Activated CD8-positive, alpha-beta memory T cell treated with anti-CD3 and anti-CD28 coated beads, Interleukin-2, amount 50 U/mL, for 24 hours (primary cell): ENCODE measurements at regions not wholly inside any gene's neighbourhood (a gene's known extent, or its start where the extent isn't known, plus 50 kb on each side); places are given as distances from the start of the nearest gene placed in this dataset.
"Not testable (repeated sequence)": the region's sequence is repeated elsewhere in the genome, so short reads cannot be mapped to it uniquely, and the experiment has no call there.

Source experiments
- DNase-seq: peaks from one replicate; pipeline ENCODE4 v3.0.0-alpha.2; 2020; ENCODE audit errors: extremely low read depth

- DNase-seq, result no peak
Observed at GRCh38 chr13:33340631-33341030, 55.1 kb upstream of the STARD13 start.

GRCh38 chr13:33341861-33342452 is 56.4 kb upstream of the STARD13 start:
- DNase-seq, result no peak

DNA sequence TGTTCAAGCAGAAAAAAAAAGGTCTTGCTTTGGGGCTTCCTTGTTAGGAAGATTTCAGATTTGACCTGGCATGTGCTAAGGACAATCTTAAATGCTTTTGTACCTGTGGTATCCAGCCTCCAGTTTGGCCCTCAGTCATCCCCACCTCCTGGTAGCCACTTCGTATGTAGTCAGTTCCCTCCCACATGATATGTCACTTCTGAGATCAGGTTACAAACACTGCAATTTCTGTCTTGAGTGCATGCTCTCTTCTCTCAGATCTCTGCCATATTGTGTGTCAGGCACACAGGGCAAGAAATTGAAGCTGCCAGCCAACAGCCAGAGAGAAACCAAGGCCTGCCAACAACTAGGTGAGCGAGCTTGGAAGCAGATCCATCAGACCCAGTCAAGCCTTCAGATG is 60.3 kb upstream of the STARD13 start:
- DNase-seq, result no peak

GRCh38 chr13:33347861-33348260 is 62.3 kb upstream of the STARD13 start:
- no peak for DNase-seq

- no peak for DNase-seq
Observed at GRCh38 chr13:33348366-33348765, 62.8 kb upstream of the STARD13 start.

GRCh38 chr13:33349288-33349985 is 63.9 kb upstream of the STARD13 start:
- DNase-seq, result no peak

GRCh38 chr13:33349986-33350826 is 64.7 kb upstream of the STARD13 start:
- DNase-seq, result no peak

DNA sequence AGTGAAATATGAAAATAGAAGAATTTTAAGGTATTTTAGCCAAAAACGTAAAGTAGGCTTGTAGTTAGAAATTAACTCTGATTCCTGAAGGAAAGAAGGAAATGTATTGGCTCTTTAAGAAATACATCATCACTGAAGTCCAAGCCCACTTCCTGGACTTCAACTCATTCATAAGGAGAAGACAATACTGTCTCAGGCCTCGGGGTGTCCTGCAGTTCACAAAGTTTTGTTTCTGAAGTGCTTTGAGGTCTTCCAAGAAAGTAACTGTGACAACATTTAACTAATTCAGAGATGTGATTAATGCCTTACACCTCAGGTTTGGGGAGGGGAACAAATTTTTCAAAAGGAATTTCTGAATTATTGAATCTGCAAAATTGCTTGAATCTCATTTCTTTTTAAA is 65.8 kb upstream of the STARD13 start:
- no peak for DNase-seq

DNA sequence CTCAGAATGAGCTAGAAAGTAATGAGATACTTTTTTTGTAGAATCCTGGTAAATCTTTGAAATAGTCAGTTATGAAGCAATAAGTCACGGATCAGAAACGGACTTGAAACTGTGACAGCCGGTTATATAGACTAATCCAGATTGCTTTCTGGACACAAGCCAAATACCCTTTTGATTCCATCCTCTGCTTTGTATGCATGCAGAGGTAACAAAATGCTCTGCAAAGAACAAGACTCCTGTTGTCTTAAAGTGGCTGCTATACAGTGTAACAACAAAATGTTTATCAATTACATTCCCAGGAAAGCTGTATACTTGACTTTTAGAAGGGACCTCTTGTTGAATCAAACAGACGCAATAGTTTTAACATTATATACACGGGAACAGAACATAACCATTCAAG is 66.5 kb upstream of the STARD13 start:
- DNase-seq, result no peak

DNA sequence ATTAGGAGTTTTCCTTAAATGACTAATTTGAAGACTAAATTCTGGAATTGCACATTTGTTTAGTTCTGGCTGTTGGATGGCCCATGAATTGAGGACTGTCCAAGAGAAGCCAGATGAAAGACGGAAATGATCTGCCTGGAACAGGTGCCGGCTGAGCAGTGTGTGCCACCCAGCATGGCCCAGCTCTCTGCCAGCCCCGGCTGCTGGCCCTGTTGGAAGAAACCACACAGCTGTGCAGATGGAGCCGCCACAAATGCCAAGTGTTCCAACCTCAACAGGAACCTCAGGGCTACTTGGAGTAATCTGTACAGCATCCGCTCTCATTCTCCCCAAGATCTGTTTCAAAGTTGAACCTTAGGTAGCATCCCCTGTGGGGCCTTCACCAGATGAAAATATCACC is 67.0 kb upstream of the STARD13 start:
- no peak for DNase-seq

GRCh38 chr13:33353210-33353609 is 67.7 kb upstream of the STARD13 start:
- DNase-seq, result no peak

- DNase-seq, result no peak
Observed at GRCh38 chr13:33353646-33354045, 68.1 kb upstream of the STARD13 start.

DNA sequence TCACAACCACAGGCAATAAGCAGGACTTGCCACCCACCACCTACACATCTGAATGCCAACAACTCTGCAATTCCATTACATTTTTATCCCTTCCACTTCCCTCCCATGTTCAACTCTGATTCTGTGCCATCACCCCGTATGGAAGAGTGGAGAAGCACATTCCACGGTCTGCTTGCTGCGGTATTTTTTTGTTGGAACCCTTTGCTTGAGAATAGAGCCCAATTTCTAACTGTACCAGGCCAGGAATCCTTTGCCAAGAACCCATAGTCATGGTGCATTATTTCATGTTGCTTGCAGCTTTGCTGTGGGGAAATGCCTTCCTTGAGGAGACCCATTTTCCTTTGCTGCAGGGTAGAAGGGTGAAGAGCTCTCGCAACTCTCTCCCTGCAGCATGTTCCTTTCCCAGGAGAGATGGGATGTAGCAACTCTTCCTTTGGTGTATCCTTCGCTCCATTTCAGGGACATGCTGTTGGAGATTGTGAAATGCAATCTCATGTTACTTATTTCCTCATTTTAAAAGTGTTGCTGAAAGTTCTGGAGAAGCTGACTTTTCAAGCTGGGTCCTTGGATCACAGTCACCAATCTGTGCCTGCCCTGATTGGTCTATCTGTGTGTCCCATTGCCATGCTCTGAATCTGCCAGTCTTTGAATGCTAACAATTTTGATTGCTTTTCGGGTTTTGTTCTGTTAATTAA is 69.8 kb upstream of the STARD13 start:
- no peak for DNase-seq

DNA sequence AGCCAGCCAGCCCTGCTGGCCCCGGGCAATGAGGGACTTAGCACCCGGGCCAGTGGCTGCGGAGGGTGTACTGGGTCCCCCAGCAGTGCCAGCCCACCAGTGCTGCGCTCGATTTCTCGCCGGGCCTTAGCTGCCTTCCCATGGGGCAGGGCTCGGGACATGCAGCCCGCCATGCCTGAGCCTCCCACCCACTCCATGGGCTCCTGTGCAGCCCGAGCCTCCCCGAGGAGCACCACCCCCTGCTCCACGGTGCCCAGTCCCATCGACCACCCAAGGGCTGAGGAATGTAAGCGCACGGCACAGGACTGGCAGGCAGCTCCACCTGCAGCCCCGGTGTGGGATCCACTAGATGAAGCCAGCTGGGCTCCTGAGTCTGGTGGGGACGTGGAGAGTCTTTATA is 72.5 kb upstream of the STARD13 start:
- DNase-seq, result not testable (repeated sequence)

DNA sequence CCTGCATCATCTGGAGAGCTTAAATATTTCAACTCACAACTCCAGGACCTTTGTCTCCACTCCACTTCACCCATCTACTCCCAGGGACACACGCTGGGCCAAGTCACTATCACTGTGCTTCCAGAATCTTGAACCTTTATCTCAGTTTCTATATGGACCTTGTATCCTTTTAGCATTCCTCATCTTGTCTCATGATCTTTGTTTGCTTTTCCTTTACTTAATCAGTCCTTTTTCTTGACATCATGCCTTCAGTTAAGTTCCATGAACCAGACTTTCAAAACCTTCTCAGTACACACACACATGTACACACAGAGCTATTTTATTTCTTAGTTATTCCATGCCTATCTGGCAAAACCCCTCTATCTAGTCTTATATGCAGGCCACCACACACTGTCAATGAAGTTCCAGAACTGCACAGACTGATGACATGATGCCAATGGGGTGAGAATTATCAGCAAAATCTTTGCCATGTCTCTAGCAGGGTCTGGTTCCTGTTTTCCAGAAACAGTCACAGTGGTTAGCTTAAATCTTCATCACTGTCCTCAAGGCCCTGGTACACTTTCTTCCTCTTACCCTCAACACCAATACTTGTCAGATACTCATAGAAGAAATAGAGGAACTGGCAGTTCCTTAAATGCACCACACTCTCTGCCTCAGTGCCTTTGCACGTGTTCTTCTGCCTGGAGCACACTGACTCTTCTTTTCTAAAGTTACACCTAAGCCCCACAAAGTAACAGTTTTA is 77.6 kb upstream of the STARD13 start:
- DNase-seq, result no peak

DNA sequence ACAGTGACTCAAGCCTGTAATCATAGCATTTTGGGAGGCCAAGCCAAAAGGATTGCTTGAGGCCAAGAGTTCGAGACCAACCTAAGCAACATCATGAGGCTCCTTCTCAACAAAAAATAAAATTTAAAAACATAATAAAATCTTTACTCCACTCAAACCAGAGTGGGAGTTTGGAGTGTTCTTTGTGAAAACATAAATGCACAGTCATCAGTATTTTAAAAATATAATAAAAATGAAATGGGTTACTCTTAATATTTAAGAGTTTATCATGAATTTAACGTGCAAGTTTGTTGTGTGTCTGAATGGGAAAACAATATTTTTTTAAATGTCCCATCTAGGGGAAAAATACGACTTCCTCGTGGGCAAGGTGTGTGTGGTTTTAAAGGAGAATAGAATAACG is 78.6 kb upstream of the STARD13 start:
- no peak for DNase-seq

DNA sequence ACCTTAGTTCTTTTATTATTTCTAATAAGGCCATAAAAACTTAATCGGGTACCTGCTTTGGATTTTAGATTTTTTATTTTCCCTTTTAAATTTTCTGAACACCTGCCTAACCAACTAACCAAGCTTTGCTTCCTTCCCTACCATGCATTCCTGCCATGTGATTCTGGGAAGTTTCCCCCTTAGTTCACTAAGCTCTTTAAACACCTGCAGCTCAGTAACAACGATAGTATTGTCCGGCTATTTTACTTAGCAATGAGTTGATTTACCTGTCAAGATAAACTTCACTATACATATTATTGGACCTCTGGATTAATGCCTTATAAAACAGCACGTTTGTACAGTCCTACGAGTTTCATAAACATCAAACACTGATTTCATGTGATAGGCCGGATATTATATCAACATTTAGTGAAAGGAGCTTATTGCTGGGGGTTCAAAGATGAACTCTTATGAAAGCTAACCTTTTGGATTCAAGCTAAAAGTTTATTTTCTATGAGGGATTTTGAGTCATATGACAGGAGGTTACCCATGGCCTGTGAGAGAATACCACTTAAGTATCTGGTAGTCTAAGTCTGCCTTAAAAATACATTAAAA is 81.0 kb upstream of the STARD13 start:
- DNase-seq, result no peak

GRCh38 chr13:33367171-33367895 is 81.8 kb upstream of the STARD13 start:
- DNase-seq, result no peak

GRCh38 chr13:33367926-33368325 is 82.4 kb upstream of the STARD13 start:
- DNase-seq, result no peak

DNA sequence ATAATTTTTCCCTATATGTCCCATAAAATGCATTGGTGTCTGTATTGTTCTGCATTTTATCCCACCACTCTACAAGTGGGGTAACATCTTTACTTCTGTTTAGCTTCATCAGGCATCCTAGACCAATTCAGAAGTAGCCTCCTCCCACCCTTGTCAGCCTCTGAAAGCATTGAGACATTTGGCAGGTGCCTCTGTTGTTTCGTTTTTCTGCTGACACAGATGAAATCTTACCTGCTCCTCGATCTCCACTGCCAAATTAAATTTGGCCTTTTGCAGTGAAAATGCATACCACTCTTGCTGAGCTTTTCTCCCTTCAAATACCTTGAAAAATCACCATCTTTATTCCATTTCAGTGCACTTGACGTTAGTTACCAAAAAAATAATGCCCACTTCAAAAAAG is 83.5 kb upstream of the STARD13 start:
- no peak for DNase-seq
